H1 (cell line): ENCODE measurements at regions not wholly inside any gene's neighbourhood (a gene's known extent, or its start where the extent isn't known, plus 50 kb on each side); places are given as distances from the start of the nearest gene placed in this dataset.

Experiments used
- CTCF ChIA-PET: fragments of 300-600 bp; sonication (Branson Sonifier 250); formaldehyde crosslinking; loops from one replicate; lab custom pipeline; 2021; ENCODE audit not compliant: partially characterized antibody; lab: Charles Lee
- POLR2A ChIA-PET: fragments of 300-600 bp; sonication (Branson Sonifier 250); formaldehyde crosslinking; loops from one replicate; lab custom pipeline; 2021; ENCODE audit warnings: inconsistent platforms; ENCODE audit not compliant: partially characterized antibody; lab: Charles Lee
- DNase-seq, 2 experiments: peaks; one replicate each; pipeline versions ENCODE4 v3.0.0 to v3.0.0-alpha.2; 2010 to 2022; ENCODE audit warnings: low spot score in 2 of 2, low read depth in 1 of 2, mixed read lengths in 1 of 2
- FAIRE-seq: peaks from 2 replicates; lab custom pipeline; 2011; peaks lifted over from hg19 to GRCh38; lab: Jason Lieb, UNC
- H2AFZ ChIP-seq: 2 replicates; pipeline ENCODE4 v1.8.1; 2012; ENCODE audit warnings: low read length, inconsistent platforms
- H2AK5ac ChIP-seq: 2 replicates; pipeline ENCODE4 v1.6.1; 2013; ENCODE audit warnings: low read depth, low read length
- H2BK120ac ChIP-seq: replicated peaks from 2 replicates; pipeline ENCODE3; 2013; ENCODE audit warnings: low read depth, low read length, inconsistent platforms
- H2BK12ac ChIP-seq: 2 replicates; pipeline ENCODE4 v1.6.1; 2013; ENCODE audit warnings: low read depth, low read length
- H2BK15ac ChIP-seq: 2 replicates; pipeline ENCODE4 v1.6.1; 2013; ENCODE audit warnings: low read length
- H2BK20ac ChIP-seq: 2 replicates; pipeline ENCODE4 v1.6.1; 2013; ENCODE audit warnings: low read length
- H2BK5ac ChIP-seq: 2 replicates; pipeline ENCODE4 v1.6.1; 2013; ENCODE audit warnings: low read depth, low read length
- H3K14ac ChIP-seq: 2 replicates; pipeline ENCODE4 v1.6.1; 2013; ENCODE audit warnings: inconsistent platforms; ENCODE audit not compliant: insufficient read length
- H3K18ac ChIP-seq: 2 replicates; pipeline ENCODE4 v1.6.1; 2013; ENCODE audit warnings: low read length; ENCODE audit errors: extremely low read depth
- H3K23ac ChIP-seq: 2 replicates; pipeline ENCODE4 v1.6.1; 2013; ENCODE audit warnings: inconsistent platforms; ENCODE audit not compliant: insufficient read length
- H3K23me2 ChIP-seq: 2 replicates; pipeline ENCODE4 v1.6.1; 2013; ENCODE audit warnings: low read depth, low read length
- H3K27ac ChIP-seq: 2 replicates; pipeline ENCODE4 v1.6.1; 2011; ENCODE audit warnings: low read depth, low read length, inconsistent platforms
- H3K27me3 ChIP-seq, 4 experiments: replicated peaks in 1 of 4; 1 replicate in 1 of 4; 2 replicates in 3 of 4; pipeline versions ENCODE4 v1.6.1 to v1.8.1; 2011 to 2013; ENCODE audit warnings: low read length in 3 of 4, mild to moderate bottlenecking in 3 of 4, inconsistent platforms in 2 of 4, mixed read lengths in 2 of 4, moderate library complexity in 1 of 4; ENCODE audit not compliant: control insufficient read depth in 3 of 4, insufficient read depth in 3 of 4; ENCODE audit errors: extremely low read depth in 1 of 4
- H3K36me3 ChIP-seq, 4 experiments: 2 replicates each; pipeline versions ENCODE4 v1.6.1 to v1.8.1; 2011 to 2013; ENCODE audit warnings: mild to moderate bottlenecking in 4 of 4, low read length in 3 of 4, moderate library complexity in 2 of 4, control low read depth in 1 of 4, inconsistent platforms in 1 of 4; ENCODE audit not compliant: insufficient read depth in 4 of 4, control insufficient read depth in 2 of 4
- H3K4ac ChIP-seq: replicated peaks from 2 replicates; pipeline ENCODE3; 2013; ENCODE audit warnings: low read length, low read depth, mixed read lengths, inconsistent platforms; ENCODE audit not compliant: insufficient read length
- H3K4me1 ChIP-seq, 4 experiments: replicated peaks in 1 of 4; 1 replicate in 1 of 4; 2 replicates in 3 of 4; pipeline versions ENCODE4 v1.6.1 to v1.8.1; 2011 to 2013; ENCODE audit warnings: low read length in 3 of 4, inconsistent platforms in 2 of 4, mixed read lengths in 1 of 4; ENCODE audit not compliant: insufficient read depth in 4 of 4, control insufficient read depth in 3 of 4
- H3K4me2 ChIP-seq, 2 experiments: 2 replicates each; pipeline versions ENCODE4 v1.6.1 to v1.8.1; 2011 to 2013; ENCODE audit warnings: low read depth in 2 of 2, low read length in 2 of 2, control low read depth in 1 of 2, inconsistent platforms in 1 of 2, mild to moderate bottlenecking in 1 of 2; ENCODE audit not compliant: insufficient read depth in 1 of 2
- H3K4me3 ChIP-seq, 4 experiments: fragments of 200-600, 300-600 bp in 1 of 4; sonication (generic), shearing (Covaris generic), sonication (Bioruptor Twin) in 1 of 4; 2 replicates each; pipeline versions ENCODE4 v1.5.1 to v1.8.1; 2011 to 2016; ENCODE audit warnings: low read length in 4 of 4, low read depth in 3 of 4, control low read depth in 2 of 4, inconsistent platforms in 2 of 4, mild to moderate bottlenecking in 2 of 4, mixed read lengths in 1 of 4, moderate library complexity in 1 of 4; ENCODE audit not compliant: insufficient read depth in 2 of 4; ENCODE audit errors: extremely low read depth in 1 of 4
- H3K56ac ChIP-seq: replicated peaks from 2 replicates; pipeline ENCODE3; 2013; ENCODE audit warnings: low read depth, mild to moderate bottlenecking, mixed read lengths, low read length, inconsistent platforms; ENCODE audit not compliant: insufficient read length
- H3K79me1 ChIP-seq: 2 replicates; pipeline ENCODE4 v1.6.1; 2013; ENCODE audit warnings: low read depth, low read length, control low read depth
- H3K79me2 ChIP-seq, 2 experiments: 2 replicates each; pipeline versions ENCODE4 v1.6.1 to v1.8.1; 2012 to 2013; ENCODE audit warnings: low read length in 2 of 2, mild to moderate bottlenecking in 2 of 2, inconsistent platforms in 1 of 2; ENCODE audit not compliant: insufficient read depth in 2 of 2, control insufficient read depth in 1 of 2
- H3K9ac ChIP-seq, 4 experiments: replicated peaks in 1 of 4; 1 replicate in 1 of 4; 2 replicates in 3 of 4; pipeline versions ENCODE4 v1.6.1 to v1.8.1; 2011 to 2013; ENCODE audit warnings: low read depth in 3 of 4, low read length in 3 of 4, control low read depth in 2 of 4, mild to moderate bottlenecking in 2 of 4, moderate library complexity in 2 of 4, inconsistent platforms in 1 of 4; ENCODE audit errors: extremely low read depth in 1 of 4
- H3K9me3 ChIP-seq, 2 experiments: 2 replicates each; pipeline versions ENCODE4 v1.6.1 to v1.8.1; 2012 to 2013; ENCODE audit warnings: mild to moderate bottlenecking in 2 of 2, moderate library complexity in 2 of 2, control low read depth in 1 of 2, inconsistent platforms in 1 of 2, low read depth in 1 of 2, low read length in 1 of 2, mixed read lengths in 1 of 2; ENCODE audit not compliant: insufficient read depth in 2 of 2
- H4K20me1 ChIP-seq, 2 experiments: replicated peaks in 1 of 2; 2 replicates each; pipeline versions ENCODE3 to v1.8.1; 2011 to 2013; ENCODE audit warnings: inconsistent platforms in 2 of 2, low read length in 2 of 2, mild to moderate bottlenecking in 1 of 2; ENCODE audit not compliant: insufficient read depth in 2 of 2, control insufficient read depth in 1 of 2
- H4K5ac ChIP-seq: 2 replicates; pipeline ENCODE4 v1.6.1; 2013; ENCODE audit warnings: low read length, low read depth, mixed read lengths, inconsistent platforms; ENCODE audit not compliant: insufficient read length
- H4K8ac ChIP-seq: 2 replicates; pipeline ENCODE4 v1.8.0; 2013; ENCODE audit warnings: mild to moderate bottlenecking, moderate library complexity, low read length, inconsistent platforms; ENCODE audit not compliant: insufficient read depth; ENCODE audit errors: extremely low read depth
- H4K91ac ChIP-seq: replicated peaks from 2 replicates; pipeline ENCODE3; 2013; ENCODE audit warnings: low read length, mixed read lengths, inconsistent platforms; ENCODE audit not compliant: insufficient read length
- EZH2 ChIP-seq: fragments of 200-600 bp; sonication (generic); IDR thresholded peaks from 2 replicates; pipeline ENCODE4 v1.7.1; 2012; ENCODE audit warnings: low read depth, mild to moderate bottlenecking, moderate library complexity, low read length, inconsistent platforms; ENCODE audit not compliant: severe bottlenecking
- KDM5A ChIP-seq: fragments of 200-600 bp; IDR thresholded peaks from 2 replicates; pipeline ENCODE4 v1.7.1; 2012; ENCODE audit warnings: mild to moderate bottlenecking, low read length, inconsistent platforms, mixed read lengths
- RFX5 ChIP-seq: IDR thresholded peaks from 2 replicates; pipeline ENCODE4 v1.6.1; 2011; ENCODE audit warnings: low read depth, low read length, improper control_type of control experiment, borderline replicate concordance
- SIX5 ChIP-seq: IDR thresholded peaks from 2 replicates; pipeline ENCODE4 v1.6.1; 2011; ENCODE audit warnings: mild to moderate bottlenecking, low read depth, low read length
- SP4 ChIP-seq: IDR thresholded peaks from 2 replicates; pipeline ENCODE4 v1.6.1; 2012; ENCODE audit warnings: low read length, inconsistent platforms
- TAF1 ChIP-seq: IDR thresholded peaks from 2 replicates; pipeline ENCODE4 v1.6.1; 2011; ENCODE audit warnings: mild to moderate bottlenecking, low read depth, low read length
- WGBS, 2 experiments: shearing (Covaris generic) in 1 of 2; methylation state at CpG; one replicate each; pipeline versions ENCODE4 v1.1.6 to v1.1.7; 2013 to 2015; ENCODE audit warnings: low lambda C conversion rate in 2 of 2, mixed read lengths in 2 of 2, inconsistent platforms in 1 of 2, low coverage in 1 of 2, missing lambda C conversion rate in 1 of 2; ENCODE audit not compliant: insufficient replicate concordance in 2 of 2, insufficient coverage in 1 of 2, insufficient read length in 1 of 2; ENCODE audit errors: extremely low coverage in 1 of 2, missing lambda C conversion rate in 1 of 2; 5-methylcytosine and 5-hydroxymethylcytosine counted together

GRCh38 chr6:6409397-6410030 is 89.1 kb upstream of the F13A1 start:
- Histone ChIP-seq H3K4me2 (no peak overlapping the region), H3K4ac (no peak overlapping the region), H3K36me3 (no peaks in the 10 kb centered on the region), H3K27me3 (no peaks in the 10 kb centered on the region), H2BK15ac (no peak overlapping the region), H2BK120ac (no peak overlapping the region), H3K18ac (no peak overlapping the region), H3K9ac (no peak overlapping the region), H3K14ac (no peak overlapping the region), H2BK5ac (no peak overlapping the region), H3K79me1 (no peaks in the 10 kb centered on the region), H3K56ac (no peak overlapping the region), H4K5ac (no peak overlapping the region), H4K8ac (no peak overlapping the region), H2AFZ (0 out of 2 replicates have a peak overlapping the region, but pooled peaks have one; percentile 6), H2BK20ac (no peak overlapping the region), H3K27ac (no peak overlapping the region), H4K91ac (no peak overlapping the region), H3K9me3 (no peaks in the 10 kb centered on the region), H2BK12ac (no peak overlapping the region), H3K79me2 (no peaks in the 10 kb centered on the region), H3K23me2 (no peaks in the 10 kb centered on the region), H2AK5ac (no peak overlapping the region), H4K20me1 (no peaks in the 10 kb centered on the region), H3K4me1 (0 out of 7 replicates have a peak, but pooled peaks cover 0 to 2% (median 0%) of the 10 kb centered on the region in 4 experiments), H3K23ac (no peak overlapping the region), H3K4me3 (no peak overlapping the region)
- ChIA-PET CTCF (interaction anchor here (1.0 kb wide), 1 partner anchor 218 kb away, joined by 3 read pairs; no protein-coding TSS in a partner anchor), POLR2A (no interaction called here)
- WGBS, 2 experiments = 79% methylated on average over 7 of the region's 7 CpGs; no CpG with 5 or more reads in 1 of the 2 experiments
- no peak for FAIRE-seq
- no peak for DNase-seq
- TF ChIP-seq EZH2 (no peak), RFX5 (no peak), KDM5A (no peak), SP4 (no peak), SIX5 (no peak), TAF1 (no peak)
